IMR-90 (cell line): ENCODE measurements at regions not wholly inside any gene's neighbourhood (a gene's known extent, or its start where the extent isn't known, plus 50 kb on each side); places are given as distances from the start of the nearest gene placed in this dataset.

Experiments
- ATAC-seq: fragments of 200-7000 bp; cut with Tn5 transposase; 2 replicates; pipeline ENCODE4 v1.9.1; 2020; ENCODE audit warnings: low read depth, mild to moderate bottlenecking, moderate library complexity
- BruUV-seq: library from RNA; stranded (reverse); fragments of 400-500 nt; replicated peaks from 2 replicates; lab custom pipeline; 2021; lab: Mats Ljungman, UMichigan
- CTCF ChIA-PET: fragments of 300-600 bp; formaldehyde crosslinking; extraction: SDS; loops from one replicate; lab custom pipeline; 2021; ENCODE audit warnings: antibody characterized with exemption; lab: Yijun Ruan, JAX
- POLR2A ChIA-PET: fragments of 300-600 bp; sonication (Branson Sonifier 250); formaldehyde crosslinking; loops from one replicate; lab custom pipeline; 2022; ENCODE audit warnings: antibody characterized with exemption; ENCODE audit not compliant: unreplicated experiment; lab: Charles Lee
- DNase-seq: peaks from one replicate; pipeline ENCODE4 v3.0.0; 2013
- H2AFZ ChIP-seq: replicated peaks from 2 replicates; pipeline ENCODE3; 2013; ENCODE audit warnings: low read length, mild to moderate bottlenecking; ENCODE audit not compliant: poor library complexity
- H2AK5ac ChIP-seq: 2 replicates; pipeline ENCODE4 v1.6.1; 2013; ENCODE audit warnings: low read depth, low read length, inconsistent platforms
- H2AK9ac ChIP-seq: replicated peaks from 2 replicates; pipeline ENCODE3; 2013; ENCODE audit warnings: mild to moderate bottlenecking, low read depth, low read length, moderate library complexity; ENCODE audit not compliant: poor library complexity
- H2BK120ac ChIP-seq: 2 replicates; pipeline ENCODE4 v1.6.1; 2013; ENCODE audit warnings: low read depth, low read length, inconsistent platforms
- H2BK15ac ChIP-seq: 3 replicates; pipeline ENCODE4 v1.6.1; 2013; ENCODE audit warnings: low read depth, low read length, inconsistent platforms
- H2BK20ac ChIP-seq: 2 replicates; pipeline ENCODE4 v1.6.1; 2013; ENCODE audit warnings: low read depth, mild to moderate bottlenecking, inconsistent platforms, low read length, moderate library complexity
- H2BK5ac ChIP-seq: 2 replicates; pipeline ENCODE4 v1.6.1; 2013; ENCODE audit warnings: mild to moderate bottlenecking, low read depth, low read length, inconsistent platforms; ENCODE audit not compliant: poor library complexity, severe bottlenecking
- H3K14ac ChIP-seq: replicated peaks from 2 replicates; pipeline ENCODE4 v1.6.1; 2013; ENCODE audit warnings: low read depth, low read length, inconsistent platforms
- H3K18ac ChIP-seq: 2 replicates; pipeline ENCODE4 v1.6.1; 2013; ENCODE audit warnings: low read depth, low read length, control low read depth
- H3K23ac ChIP-seq: 2 replicates; pipeline ENCODE4 v1.6.1; 2013; ENCODE audit warnings: low read depth, low read length, inconsistent platforms
- H3K27ac ChIP-seq: 2 replicates; pipeline ENCODE4 v1.5.1; 2013; ENCODE audit warnings: mild to moderate bottlenecking, control low read depth, low read length; ENCODE audit not compliant: insufficient read depth
- H3K27me3 ChIP-seq: 2 replicates; pipeline ENCODE4 v1.6.1; 2013; ENCODE audit warnings: low read length; ENCODE audit not compliant: control insufficient read depth, insufficient read depth
- H3K36me3 ChIP-seq: 2 replicates; pipeline ENCODE4 v1.6.1; 2013; ENCODE audit warnings: low read length, mixed read lengths; ENCODE audit not compliant: control insufficient read depth, insufficient read depth
- H3K4ac ChIP-seq: 2 replicates; pipeline ENCODE4 v1.6.1; 2013; ENCODE audit warnings: low read depth, low read length, inconsistent platforms
- H3K4me1 ChIP-seq: 2 replicates; pipeline ENCODE4 v1.6.1; 2013; ENCODE audit warnings: low read length, mixed read lengths; ENCODE audit not compliant: control insufficient read depth, insufficient read depth
- H3K4me2 ChIP-seq: 2 replicates; pipeline ENCODE4 v1.6.1; 2013; ENCODE audit warnings: low read depth, mild to moderate bottlenecking, control low read depth, low read length, moderate library complexity
- H3K4me3 ChIP-seq: 2 replicates; pipeline ENCODE4 v1.5.1; 2013; ENCODE audit warnings: low read depth, mild to moderate bottlenecking, control low read depth, low read length, moderate library complexity; ENCODE audit not compliant: insufficient read depth
- H3K56ac ChIP-seq: 2 replicates; pipeline ENCODE4 v1.6.1; 2013; ENCODE audit warnings: low read length, inconsistent platforms; ENCODE audit not compliant: insufficient read depth; ENCODE audit errors: extremely low read depth
- H3K79me1 ChIP-seq, 2 experiments: 2 replicates each; pipeline ENCODE4 v1.6.1; 2013; ENCODE audit warnings: low read length in 2 of 2, inconsistent platforms in 1 of 2, low read depth in 1 of 2
- H3K9ac ChIP-seq: 2 replicates; pipeline ENCODE4 v1.6.1; 2013; ENCODE audit warnings: low read depth, low read length, control low read depth
- H3K9me1 ChIP-seq: 2 replicates; pipeline ENCODE4 v1.6.1; 2013; ENCODE audit warnings: low read length, inconsistent platforms; ENCODE audit not compliant: insufficient read depth
- H3K9me3 ChIP-seq: 2 replicates; pipeline ENCODE4 v1.6.1; 2013; ENCODE audit warnings: low read length; ENCODE audit not compliant: control insufficient read depth, insufficient read depth
- H4K20me1 ChIP-seq: 2 replicates; pipeline ENCODE4 v1.6.1; 2013; ENCODE audit warnings: low read length, inconsistent platforms; ENCODE audit not compliant: insufficient read depth
- H4K5ac ChIP-seq: 2 replicates; pipeline ENCODE4 v1.6.1; 2013; ENCODE audit warnings: mild to moderate bottlenecking, low read depth, low read length, control low read depth
- H4K8ac ChIP-seq, 2 experiments: 2 replicates each; pipeline ENCODE4 v1.6.1; 2013; ENCODE audit warnings: low read depth in 2 of 2, low read length in 2 of 2, control low read depth in 1 of 2, inconsistent platforms in 1 of 2
- H4K91ac ChIP-seq: 2 replicates; pipeline ENCODE4 v1.6.1; 2013; ENCODE audit warnings: low read depth, low read length, inconsistent platforms; ENCODE audit not compliant: insufficient read depth
- BHLHE40 ChIP-seq: fragments of 150-350 bp; IDR thresholded peaks from 2 replicates; pipeline ENCODE4 v1.6.1; 2016; ENCODE audit warnings: mild to moderate bottlenecking, low read depth, low read length
- CHD1 ChIP-seq: IDR thresholded peaks from 2 replicates; pipeline ENCODE4 v1.6.1; 2012; ENCODE audit warnings: low read depth, low read length, improper control_type of control experiment
- FOS ChIP-seq: fragments of 150-350 bp; IDR thresholded peaks from 2 replicates; pipeline ENCODE4 v1.6.1; 2016; ENCODE audit warnings: low read depth, low read length
- MAZ ChIP-seq: IDR thresholded peaks from 2 replicates; pipeline ENCODE4 v1.6.1; 2012; ENCODE audit warnings: low read depth, mild to moderate bottlenecking, low read length, improper control_type of control experiment, moderate library complexity, borderline replicate concordance
- MXI1 ChIP-seq: IDR thresholded peaks from 2 replicates; pipeline ENCODE4 v1.6.1; 2012; ENCODE audit warnings: low read depth, mild to moderate bottlenecking, low read length, moderate library complexity, borderline replicate concordance
- NFE2L2 ChIP-seq: fragments of 150-350 bp; IDR thresholded peaks from 2 replicates; pipeline ENCODE4 v1.6.1; 2016; ENCODE audit warnings: low read depth, mild to moderate bottlenecking, low read length
- POLR2A ChIP-seq: IDR thresholded peaks from 2 replicates; pipeline ENCODE4 v1.6.1; 2012; ENCODE audit warnings: mild to moderate bottlenecking, low read depth, low read length
- RAD21 ChIP-seq: IDR thresholded peaks from 2 replicates; pipeline ENCODE4 v1.6.1; 2012; ENCODE audit warnings: low read length, improper control_type of control experiment
- RCOR1 ChIP-seq: IDR thresholded peaks from 2 replicates; pipeline ENCODE4 v1.6.1; 2012; ENCODE audit warnings: mild to moderate bottlenecking, low read length, improper control_type of control experiment; ENCODE audit not compliant: insufficient replicate concordance
- RFX5 ChIP-seq: IDR thresholded peaks from 2 replicates; pipeline ENCODE4 v1.8.0; 2012; ENCODE audit warnings: low read depth, mild to moderate bottlenecking, low read length, moderate library complexity
- SMC3 ChIP-seq: fragments of 150-350 bp; IDR thresholded peaks from 2 replicates; pipeline ENCODE4 v1.6.1; 2016; ENCODE audit warnings: low read depth, mild to moderate bottlenecking, antibody characterized with exemption, low read length, moderate library complexity
- dilution Hi-C: fragments of 300-500 bp; cut with HindIII; formaldehyde crosslinking; loops from one replicate; pipeline ENCODE4 v1.14.3; 2018; ENCODE audit warnings: low sequenced_read_pairs; ENCODE audit not compliant: unreplicated experiment
- in situ Hi-C: fragments of 300-500 bp; cut with MboI; formaldehyde crosslinking; loops from 3 replicates; pipeline ENCODE4 v1.14.3; 2019; ENCODE audit warnings: low sequenced_read_pairs, inconsistent platforms, mixed read lengths
- intact Hi-C: fragments of 100-400 bp; cut with micrococcal nuclease; formaldehyde crosslinking; loops from 2 replicates; pipeline ENCODE4 v1.10.0; 2022
- TF ChIP-seq, protein P1 (sequence below): conservative IDR thresholded peaks from 2 replicates; pipeline ENCODE4 v1.5.1; 2012; ENCODE audit warnings: mild to moderate bottlenecking, low read depth, low read length, improper control_type of control experiment
- TF ChIP-seq, protein P2 (sequence below): fragments of 150-350 bp; IDR thresholded peaks from 2 replicates; pipeline ENCODE4 v1.6.1; 2016; ENCODE audit warnings: low read depth, mild to moderate bottlenecking, low read length, moderate library complexity, borderline replicate concordance
- TF ChIP-seq, protein P3 (sequence below): fragments of 150-350 bp; IDR thresholded peaks from 2 replicates; pipeline ENCODE4 v1.6.1; 2017; ENCODE audit warnings: mild to moderate bottlenecking, antibody characterized with exemption, low read length, low read depth

DNA sequence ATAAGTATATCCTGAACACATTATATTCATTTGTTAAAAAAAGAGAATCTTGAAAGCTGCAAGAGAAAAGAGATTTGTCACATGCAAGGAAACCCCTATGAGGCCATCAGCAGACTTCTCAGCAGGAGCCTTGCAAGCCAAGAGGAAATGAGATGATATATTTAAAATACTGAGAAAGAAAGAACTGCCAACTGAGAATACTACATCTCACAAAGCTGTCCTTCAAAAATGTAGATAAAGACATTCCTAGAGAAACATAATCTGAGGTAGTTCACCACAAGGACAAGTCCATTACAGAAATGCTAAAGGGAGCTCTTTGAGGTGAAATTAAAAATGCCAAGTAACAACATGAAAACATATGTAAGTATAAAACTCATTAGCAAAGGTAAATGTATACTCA lies 224.4 kb upstream of the MBL2 start:
- no TSS peak for BruUV-seq
- no peak overlapping the region for H4K91ac ChIP-seq
- H2BK120ac ChIP-seq, result no peak overlapping the region
- dilution Hi-C loops (no loop called here), intact Hi-C loops (no loop called here), in situ Hi-C loops (no loop called here)
- H4K5ac ChIP-seq, result no peak overlapping the region
- H3K56ac ChIP-seq, result no peak overlapping the region
- H3K14ac ChIP-seq, result no peak overlapping the region
- no peak overlapping the region for H2AK9ac ChIP-seq
- H3K23ac ChIP-seq, result no peak overlapping the region
- no peak overlapping the region for H3K4ac ChIP-seq
- no peak overlapping the region for H2BK5ac ChIP-seq
- H3K27me3 ChIP-seq, result no peaks in the 10 kb centered on the region
- H3K4me3 ChIP-seq, result no peak overlapping the region
- no peaks in the 10 kb centered on the region for H4K20me1 ChIP-seq
- ChIA-PET CTCF (interaction anchor here (0.6 to 1.2 kb wide), 2 partner anchors 19 to 470 kb away, joined by 3 read pairs; no protein-coding TSS in a partner anchor), POLR2A (no interaction called here)
- no peak overlapping the region for H3K27ac ChIP-seq
- no peak overlapping the region for H3K9ac ChIP-seq
- no peak for ATAC-seq
- no peak for DNase-seq
- no peak overlapping the region for H3K4me2 ChIP-seq
- H3K9me1 ChIP-seq, result no peaks in the 10 kb centered on the region
- H2AFZ ChIP-seq, result no peak overlapping the region
- no peak overlapping the region for H2BK20ac ChIP-seq
- H3K79me1 ChIP-seq, result no peaks in the 10 kb centered on the region
- H3K18ac ChIP-seq, result no peak overlapping the region
- no peaks in the 10 kb centered on the region for H3K36me3 ChIP-seq
- H2BK15ac ChIP-seq, result no peak overlapping the region
- H2AK5ac ChIP-seq, result no peak overlapping the region
- H3K4me1 ChIP-seq, result no peaks in the 10 kb centered on the region
- H3K9me3 ChIP-seq, result no peaks in the 10 kb centered on the region
- no peak for TF ChIP-seq CHD1
- TF ChIP-seq MAZ, result no peak
- TF ChIP-seq, protein P1, sequence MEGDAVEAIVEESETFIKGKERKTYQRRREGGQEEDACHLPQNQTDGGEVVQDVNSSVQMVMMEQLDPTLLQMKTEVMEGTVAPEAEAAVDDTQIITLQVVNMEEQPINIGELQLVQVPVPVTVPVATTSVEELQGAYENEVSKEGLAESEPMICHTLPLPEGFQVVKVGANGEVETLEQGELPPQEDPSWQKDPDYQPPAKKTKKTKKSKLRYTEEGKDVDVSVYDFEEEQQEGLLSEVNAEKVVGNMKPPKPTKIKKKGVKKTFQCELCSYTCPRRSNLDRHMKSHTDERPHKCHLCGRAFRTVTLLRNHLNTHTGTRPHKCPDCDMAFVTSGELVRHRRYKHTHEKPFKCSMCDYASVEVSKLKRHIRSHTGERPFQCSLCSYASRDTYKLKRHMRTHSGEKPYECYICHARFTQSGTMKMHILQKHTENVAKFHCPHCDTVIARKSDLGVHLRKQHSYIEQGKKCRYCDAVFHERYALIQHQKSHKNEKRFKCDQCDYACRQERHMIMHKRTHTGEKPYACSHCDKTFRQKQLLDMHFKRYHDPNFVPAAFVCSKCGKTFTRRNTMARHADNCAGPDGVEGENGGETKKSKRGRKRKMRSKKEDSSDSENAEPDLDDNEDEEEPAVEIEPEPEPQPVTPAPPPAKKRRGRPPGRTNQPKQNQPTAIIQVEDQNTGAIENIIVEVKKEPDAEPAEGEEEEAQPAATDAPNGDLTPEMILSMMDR, result no peak
- no peak for TF ChIP-seq POLR2A
- TF ChIP-seq, protein P2, sequence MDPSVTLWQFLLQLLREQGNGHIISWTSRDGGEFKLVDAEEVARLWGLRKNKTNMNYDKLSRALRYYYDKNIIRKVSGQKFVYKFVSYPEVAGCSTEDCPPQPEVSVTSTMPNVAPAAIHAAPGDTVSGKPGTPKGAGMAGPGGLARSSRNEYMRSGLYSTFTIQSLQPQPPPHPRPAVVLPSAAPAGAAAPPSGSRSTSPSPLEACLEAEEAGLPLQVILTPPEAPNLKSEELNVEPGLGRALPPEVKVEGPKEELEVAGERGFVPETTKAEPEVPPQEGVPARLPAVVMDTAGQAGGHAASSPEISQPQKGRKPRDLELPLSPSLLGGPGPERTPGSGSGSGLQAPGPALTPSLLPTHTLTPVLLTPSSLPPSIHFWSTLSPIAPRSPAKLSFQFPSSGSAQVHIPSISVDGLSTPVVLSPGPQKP, result no peak
- TF ChIP-seq FOS, result no peak
- TF ChIP-seq BHLHE40, result no peak
- no peak for TF ChIP-seq NFE2L2
- no peak for TF ChIP-seq MXI1
- TF ChIP-seq, protein P3, sequence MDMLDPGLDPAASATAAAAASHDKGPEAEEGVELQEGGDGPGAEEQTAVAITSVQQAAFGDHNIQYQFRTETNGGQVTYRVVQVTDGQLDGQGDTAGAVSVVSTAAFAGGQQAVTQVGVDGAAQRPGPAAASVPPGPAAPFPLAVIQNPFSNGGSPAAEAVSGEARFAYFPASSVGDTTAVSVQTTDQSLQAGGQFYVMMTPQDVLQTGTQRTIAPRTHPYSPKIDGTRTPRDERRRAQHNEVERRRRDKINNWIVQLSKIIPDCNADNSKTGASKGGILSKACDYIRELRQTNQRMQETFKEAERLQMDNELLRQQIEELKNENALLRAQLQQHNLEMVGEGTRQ, result no peak
- TF ChIP-seq RFX5, result no peak
- TF ChIP-seq RAD21, result no peak
- TF ChIP-seq SMC3, result no peak
- TF ChIP-seq RCOR1, result no peak
- H4K8ac ChIP-seq, result no peak overlapping the region
